ENCODE measurements at regions not wholly inside any gene's neighbourhood (a gene's known extent, or its start where the extent isn't known, plus 50 kb on each side); places are given as distances from the start of the nearest gene placed in this dataset.

GRCh38 chr9:87259543-87260518 is 237.8 kb upstream of the DAPK1 start:
- DNase-seq, result peak; percentile 73

DNA sequence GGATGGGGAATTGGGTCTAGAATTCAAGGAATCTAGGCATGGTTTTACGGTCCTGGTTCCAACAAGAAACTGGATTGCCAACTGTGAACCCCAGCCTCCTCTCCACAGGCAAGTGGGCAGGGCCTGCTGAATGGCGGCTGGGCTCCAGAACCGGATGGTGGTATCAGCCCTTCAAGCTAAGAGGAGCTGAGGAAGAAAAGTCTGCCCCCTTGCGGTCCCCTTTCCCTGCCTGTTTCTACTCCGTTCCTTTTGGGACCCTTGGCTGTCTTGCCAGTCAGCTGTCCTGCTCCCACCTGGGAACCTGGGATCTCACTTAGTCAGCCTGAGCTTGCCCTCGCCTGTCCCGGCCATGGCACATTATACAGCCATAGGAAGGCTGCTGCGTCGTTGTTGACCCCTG is 234.4 kb upstream of the DAPK1 start:
- no peak for DNase-seq

DNA sequence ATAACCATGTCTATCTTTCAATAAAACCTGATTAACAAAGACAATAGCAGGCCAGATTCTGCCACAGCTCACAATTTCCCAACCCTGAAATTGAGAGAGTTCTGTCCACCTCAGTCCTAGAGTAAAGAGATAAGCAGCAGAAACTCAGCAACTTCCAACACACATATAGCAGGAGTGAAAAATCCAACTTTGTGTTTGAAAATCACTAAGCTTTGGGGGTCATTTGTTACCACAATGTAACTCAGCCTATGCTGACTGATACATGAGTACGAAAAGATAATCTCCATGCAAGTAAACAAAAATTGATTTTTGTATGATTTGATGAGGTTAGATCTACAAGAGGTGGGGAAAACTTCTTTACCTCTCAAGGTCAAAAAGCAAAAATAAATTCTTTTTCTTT is 231.0 kb upstream of the DAPK1 start:
- no peak for DNase-seq

GRCh38 chr9:87267251-87268070 is 230.2 kb upstream of the DAPK1 start:
- DNase-seq, result no peak

- DNase-seq, result no peak
These were observed 228.1 kb upstream of the DAPK1 start for GRCh38 chr9:87269296-87270176.

DNA sequence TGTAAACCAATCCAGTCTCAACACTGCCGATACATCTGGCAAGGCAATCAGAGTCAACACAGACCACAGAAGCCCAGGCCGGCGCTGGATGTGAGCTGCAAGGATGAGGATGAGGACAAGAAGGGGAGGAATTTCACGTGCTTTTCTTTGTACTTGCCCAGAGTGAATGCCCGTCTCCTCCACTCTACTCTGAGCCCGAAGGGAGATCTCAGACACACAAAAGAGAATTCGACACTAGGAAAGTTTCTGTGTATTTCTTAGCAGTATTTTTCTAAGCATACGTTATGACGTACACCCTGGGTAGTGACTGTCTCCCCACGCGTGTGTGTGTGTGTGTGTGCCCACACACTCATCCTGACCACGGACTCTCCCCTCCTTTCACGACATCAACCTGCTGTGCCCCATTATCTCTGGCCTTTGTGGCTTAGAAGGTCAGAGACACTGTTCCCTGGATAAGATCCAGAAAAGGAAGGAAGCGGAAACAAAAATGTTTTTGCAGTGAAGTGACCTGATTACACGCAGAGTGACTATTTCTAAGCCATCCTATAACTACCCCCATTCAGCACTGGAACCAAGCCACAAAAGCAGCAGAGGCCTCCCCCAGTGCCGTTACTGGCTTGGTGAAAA is 227.3 kb upstream of the DAPK1 start:
- no peak for DNase-seq

DNA sequence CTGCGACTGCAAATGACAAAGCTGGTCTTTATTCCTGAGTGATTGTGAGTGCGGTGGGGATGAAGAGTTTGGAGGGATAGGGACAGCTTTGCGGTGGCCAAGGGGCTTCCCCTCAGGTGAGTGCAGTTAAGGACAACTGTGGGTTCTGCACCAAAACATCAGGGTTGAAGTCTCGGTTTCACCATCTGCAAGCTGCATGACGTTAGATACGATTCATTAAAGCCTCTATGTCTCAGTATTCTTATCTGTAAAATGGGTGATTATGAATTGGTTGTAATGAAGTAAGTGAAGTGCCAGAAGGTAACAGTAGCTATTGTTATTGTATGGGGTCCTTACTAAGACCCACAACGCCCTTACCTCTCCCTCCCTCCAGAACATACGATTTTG is 226.8 kb upstream of the DAPK1 start:
- no peak for DNase-seq

GRCh38 chr9:87271696-87272477 is 225.8 kb upstream of the DAPK1 start:
- DNase-seq, result no peak

- no peak for DNase-seq
These were observed 222.5 kb upstream of the DAPK1 start for GRCh38 chr9:87275047-87275725.

- DNase-seq, result no peak
These were observed 221.3 kb upstream of the DAPK1 start for GRCh38 chr9:87276327-87276841.

GRCh38 chr9:87276851-87277261 is 220.8 kb upstream of the DAPK1 start:
- no peak for DNase-seq

DNA sequence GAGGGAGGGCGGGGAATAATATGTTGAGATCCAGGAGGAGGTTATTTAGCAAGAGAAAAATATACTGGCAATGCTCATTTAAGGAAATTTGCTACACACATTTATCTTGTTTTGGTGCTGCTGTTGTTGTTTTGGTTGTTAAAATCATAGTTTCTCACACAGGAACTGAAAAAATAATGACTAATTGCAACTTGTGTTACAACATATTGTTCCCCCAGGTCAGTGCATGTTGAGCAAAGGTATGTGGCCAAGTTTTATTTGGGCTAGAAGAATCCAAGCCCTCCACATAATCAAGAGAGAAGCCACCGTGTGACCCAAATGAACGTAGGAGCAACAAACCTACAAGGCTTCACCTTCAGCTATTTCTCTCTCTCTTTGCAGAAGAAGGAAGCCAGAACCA is 220.3 kb upstream of the DAPK1 start:
- no peak for DNase-seq

GRCh38 chr9:87278971-87279733 is 218.5 kb upstream of the DAPK1 start:
- DNase-seq, result no peak

- no peak for DNase-seq
These were observed 217.2 kb upstream of the DAPK1 start for GRCh38 chr9:87280421-87280820.

DNA sequence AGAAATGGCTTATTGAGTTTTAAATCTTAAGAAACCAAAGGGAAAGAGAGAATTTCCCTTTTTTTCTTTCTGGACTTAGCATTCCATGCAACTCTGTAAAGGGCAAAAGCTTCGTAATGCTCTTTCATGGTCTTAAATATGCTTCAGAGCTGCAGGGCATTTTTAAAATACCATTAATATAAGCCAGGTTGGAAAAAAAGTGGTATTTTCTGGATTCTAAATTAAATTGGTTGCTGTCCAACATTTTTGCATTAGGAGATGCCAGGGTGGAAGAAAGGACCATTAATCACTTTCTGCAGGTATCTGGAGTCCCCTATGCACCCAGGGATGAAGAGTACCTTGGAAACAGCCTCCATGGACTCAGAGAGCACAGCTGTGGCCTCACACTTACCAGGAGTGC is 215.1 kb upstream of the DAPK1 start:
- no peak for DNase-seq

DNA sequence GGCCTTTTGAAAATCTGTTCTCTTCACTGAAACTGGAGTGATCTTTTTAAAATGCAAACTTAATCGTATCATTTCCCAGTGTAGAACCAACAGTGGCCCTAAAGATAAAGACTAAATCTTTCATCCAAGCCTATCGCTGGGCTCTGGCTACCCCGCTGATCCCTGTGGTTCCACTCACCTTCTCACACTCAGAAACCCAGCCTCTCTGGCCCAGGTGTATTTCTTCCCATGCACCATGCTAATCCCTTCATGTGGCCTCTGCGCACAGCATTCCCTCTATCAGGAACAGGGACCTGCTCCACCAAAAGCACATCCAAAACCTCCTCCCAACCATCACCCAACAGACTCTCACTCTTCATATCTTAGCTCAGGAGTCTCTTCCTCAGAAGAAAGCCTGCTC is 214.1 kb upstream of the DAPK1 start:
- no peak for DNase-seq

GRCh38 chr9:87285183-87285850 is 212.3 kb upstream of the DAPK1 start:
- no peak for DNase-seq

DNA sequence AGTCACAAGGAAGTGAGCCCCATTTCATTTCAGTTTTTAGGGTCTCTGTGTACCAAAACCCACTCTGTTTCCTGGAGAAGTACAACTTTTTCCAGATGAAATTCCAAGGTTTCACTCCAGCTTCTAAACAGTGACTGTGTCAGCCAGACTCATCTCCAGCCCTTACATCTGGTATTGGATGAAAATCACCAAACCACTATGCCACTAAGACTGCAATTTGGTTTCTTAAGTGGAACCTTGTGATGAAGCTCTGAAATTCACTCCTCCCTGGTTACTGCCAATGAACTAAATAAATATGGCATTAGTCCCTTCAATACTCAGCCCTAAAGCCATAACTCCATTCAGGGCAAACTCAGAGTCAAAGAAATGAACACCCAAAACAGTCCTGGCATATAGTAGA is 211.2 kb upstream of the DAPK1 start:
- DNase-seq, result no peak
